GM12864 (cell line): ENCODE measurements at regions not wholly inside any gene's neighbourhood (a gene's known extent, or its start where the extent isn't known, plus 50 kb on each side); places are given as distances from the start of the nearest gene placed in this dataset.
"Not testable (repeated sequence)": the region's sequence is repeated elsewhere in the genome, so short reads cannot be mapped to it uniquely, and the experiment has no call there.

Experiments used
- DNase-seq: peaks from one replicate; pipeline ENCODE4 v3.0.0-alpha.2; 2011; ENCODE audit warnings: low read depth
- H3K4me3 ChIP-seq: 2 replicates; pipeline ENCODE4 v1.5.1; 2011; ENCODE audit warnings: mild to moderate bottlenecking, low read depth, low read length, control low read depth
- CTCF ChIP-seq: IDR thresholded peaks from 2 replicates; pipeline ENCODE4 v1.5.1; 2011; ENCODE audit warnings: low read depth, mild to moderate bottlenecking, moderate library complexity, low read length, control low read depth, inconsistent platforms; ENCODE audit errors: missing control alignments

GRCh38 chr3:150278195-150278594 lies 129.9 kb upstream of the TSC22D2 start:
- TF ChIP-seq CTCF: no peak
- no peak for DNase-seq

GRCh38 chr3:150277444-150277843 lies 130.7 kb upstream of the TSC22D2 start:
- no peak for DNase-seq
- TF ChIP-seq CTCF: no peak
- H3K4me3 ChIP-seq: no peak overlapping the region

More at GRCh38 chr3:150278195-150278594, 129.9 kb upstream of the TSC22D2 start:
- H3K4me3 ChIP-seq: no peak overlapping the region

GRCh38 chr3:150275941-150276340 lies 132.2 kb upstream of the TSC22D2 start:
- no peak for DNase-seq
- no peak for TF ChIP-seq CTCF
- H3K4me3 ChIP-seq: no peak overlapping the region

GRCh38 chr3:150274372-150274771 lies 133.7 kb upstream of the TSC22D2 start:
- H3K4me3 ChIP-seq: no peak overlapping the region
- TF ChIP-seq CTCF: no peak
- no peak for DNase-seq

- no peak for TF ChIP-seq CTCF
Measured at GRCh38 chr3:150273396-150273795, 134.7 kb upstream of the TSC22D2 start.

GRCh38 chr3:150271591-150271960 lies 136.5 kb upstream of the TSC22D2 start:
- no peak overlapping the region for H3K4me3 ChIP-seq
- DNase-seq: no peak
- TF ChIP-seq CTCF: no peak

More at GRCh38 chr3:150273396-150273795, 134.7 kb upstream of the TSC22D2 start:
- no peak for DNase-seq
- no peak overlapping the region for H3K4me3 ChIP-seq

- no peak for TF ChIP-seq CTCF
- no peak overlapping the region for H3K4me3 ChIP-seq
- DNase-seq: no peak
Measured at GRCh38 chr3:150270883-150271590, 137.1 kb upstream of the TSC22D2 start.

GRCh38 chr3:150270444-150270843 lies 137.7 kb upstream of the TSC22D2 start:
- DNase-seq, H3K4me3 ChIP-seq: not testable (repeated sequence)
